Sigmoid colon (tissue), 6 donors: ENCODE measurements at regions not wholly inside any gene's neighbourhood (a gene's known extent, or its start where the extent isn't known, plus 50 kb on each side); places are given as distances from the start of the nearest gene placed in this dataset.
"Not testable (repeated sequence)": the region's sequence is repeated elsewhere in the genome, so short reads cannot be mapped to it uniquely, and the experiment has no call there.

Experiments used
- DNase-seq: peaks from one replicate; pipeline ENCODE4 v3.0.0-alpha.2; 2019
- H3K27ac ChIP-seq, 4 donors: fragments of 200-600 bp; sonication (generic); one replicate each; pipeline ENCODE4 v1.5.1; 2016 to 2019; ENCODE audit warnings: mild to moderate bottlenecking in 1 of 4
- H3K27me3 ChIP-seq, 3 donors: fragments of 200-600 bp; sonication (generic); one replicate each; pipeline ENCODE4 v1.5.1; 2019; ENCODE audit warnings: mild to moderate bottlenecking in 1 of 3
- H3K36me3 ChIP-seq, 4 donors: fragments of 200-600 bp; sonication (generic); one replicate each; pipeline ENCODE4 v1.5.1; 2016 to 2019
- H3K4me1 ChIP-seq, 4 donors: fragments of 200-600 bp; sonication (generic); one replicate each; pipeline ENCODE4 v1.5.1; 2017 to 2019
- H3K4me3 ChIP-seq, 4 donors: fragments of 200-600 bp; sonication (generic); one replicate each; pipeline ENCODE4 v1.5.1; 2017 to 2019; ENCODE audit warnings: mild to moderate bottlenecking in 2 of 4, moderate library complexity in 1 of 4
- H3K9me3 ChIP-seq, 4 donors: fragments of 200-600 bp in 3 of 4; sonication (generic) in 3 of 4; one replicate each; pipeline versions ENCODE4 v1.5.1 to v1.6.1; 2013 to 2019
- CTCF ChIP-seq, 4 experiments: fragments of 450-650 bp in 3 of 4; fragments of 200-600 bp in 1 of 4; IDR thresholded peaks; one replicate each; pipeline ENCODE4 v1.5.1; 2016 to 2019; ENCODE audit warnings: antibody characterized with exemption in 4 of 4, mild to moderate bottlenecking in 3 of 4, moderate library complexity in 2 of 4
- EP300 ChIP-seq, 4 donors: sonication (generic); formaldehyde crosslinking; IDR thresholded peaks; one replicate each; pipeline ENCODE4 v1.6.1; 2017; ENCODE audit warnings: antibody characterized with exemption in 4 of 4
- POLR2A ChIP-seq, 2 donors: fragments of 450-650 bp; IDR thresholded peaks; one replicate each; pipeline ENCODE4 v1.6.1; 2016; ENCODE audit warnings: antibody characterized with exemption in 2 of 2, mild to moderate bottlenecking in 2 of 2, moderate library complexity in 2 of 2
- POLR2AphosphoS5 ChIP-seq, 4 donors: sonication (generic); formaldehyde crosslinking; IDR thresholded peaks; one replicate each; pipeline ENCODE4 v1.6.1; 2017; ENCODE audit warnings: antibody characterized with exemption in 4 of 4
- WGBS, 2 donors: extraction: QIAGEN DNeasy Blood & Tissue Kit; methylation state at CpG; one replicate each; pipeline ENCODE4 v1.1.7; 2013; 5-methylcytosine and 5-hydroxymethylcytosine counted together
- intact Hi-C: fragments of 100-400 bp; cut with DNase I; formaldehyde crosslinking; loops from one replicate; pipeline ENCODE4 v1.15.1; 2023
- donor health status: healthy with polysubstance abuse.
- donor health status: healthy.

DNA sequence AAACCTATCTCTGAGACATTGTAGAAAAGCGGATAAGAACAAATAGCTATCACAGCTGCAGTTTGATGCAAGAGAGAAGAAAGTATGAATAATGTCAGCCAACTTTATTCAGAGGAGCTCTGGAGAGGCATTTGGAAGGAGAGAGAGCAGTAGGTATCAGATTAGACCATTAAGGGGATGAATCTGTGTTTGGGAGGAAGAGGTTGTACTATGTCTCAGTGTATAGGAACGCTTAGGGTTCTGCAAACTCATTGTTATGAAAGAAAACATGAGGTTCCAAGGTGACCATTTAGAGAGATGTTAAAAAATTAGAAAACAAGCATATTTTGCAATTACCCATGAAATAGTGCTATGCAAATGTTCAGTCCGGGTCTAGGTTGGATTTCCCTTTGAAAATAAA is 207.5 kb upstream of the GNAI1 start:
- 80 to 83% methylated on average over 3 of the region's 3 CpGs for WGBS, 2 donors
- no peak for TF ChIP-seq POLR2A (IDR thresholded peaks at IDR 0.05)
- no peak for TF ChIP-seq POLR2AphosphoS5 (IDR thresholded peaks at IDR 0.05)
- no peak for TF ChIP-seq CTCF (IDR thresholded peaks at IDR 0.05)
- no peak for TF ChIP-seq EP300 (IDR thresholded peaks at IDR 0.05)
- H3K27me3 ChIP-seq: no peaks in the 10 kb centered on the region
- H3K9me3 ChIP-seq: peaks cover 0 to 1% (median 0%) of the 10 kb centered on the region in 4 donors
- H3K4me1 ChIP-seq: no peaks in the 10 kb centered on the region
- DNase-seq: no peak
- H3K27ac ChIP-seq: no peak overlapping the region
- intact Hi-C loops: no loop called here
- H3K36me3 ChIP-seq: no peaks in the 10 kb centered on the region
- no peak overlapping the region for H3K4me3 ChIP-seq

DNA sequence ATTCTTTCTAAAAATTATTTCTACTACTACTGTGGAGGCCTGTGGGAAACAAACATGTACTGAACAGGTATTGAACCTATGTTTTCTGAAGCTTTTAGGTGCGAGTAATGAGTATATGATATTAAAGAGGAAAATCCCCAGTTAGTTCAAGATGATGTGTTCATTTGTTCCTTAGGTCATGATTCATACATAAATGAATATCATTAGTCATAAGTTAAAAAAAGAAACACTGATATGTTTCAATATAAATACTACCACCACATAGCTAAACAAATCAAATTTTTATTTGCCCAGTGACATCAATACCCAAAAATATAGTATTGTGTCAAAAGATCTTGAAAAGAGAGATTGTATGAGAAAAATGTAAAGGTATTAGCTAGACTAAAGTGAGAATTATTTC is 210.7 kb upstream of the GNAI1 start:
- Histone ChIP-seq H3K27ac (no peak overlapping the region), H3K27me3 (no peaks in the 10 kb centered on the region), H3K36me3 (no peaks in the 10 kb centered on the region), H3K4me1 (no peaks in the 10 kb centered on the region), H3K9me3 (peaks cover 0 to 1% (median 0%) of the 10 kb centered on the region in 4 donors), H3K4me3 (no peak overlapping the region)
- WGBS, 2 donors: 86 to 89% methylated on average over 1 of the region's 1 CpG
- no peak for DNase-seq
- TF ChIP-seq EP300 (IDR thresholded peaks at IDR 0.05) (no peak), CTCF (IDR thresholded peaks at IDR 0.05) (no peak), POLR2AphosphoS5 (IDR thresholded peaks at IDR 0.05) (no peak), POLR2A (IDR thresholded peaks at IDR 0.05) (no peak)
- intact Hi-C loops: no loop called here

- DNase-seq: no peak
- Histone ChIP-seq H3K36me3 (no peaks in the 10 kb centered on the region), H3K27me3 (no peaks in the 10 kb centered on the region), H3K4me3 (no peak overlapping the region), H3K9me3 (no peaks in the 10 kb centered on the region), H3K4me1 (no peaks in the 10 kb centered on the region), H3K27ac (no peak overlapping the region)
- intact Hi-C loops: no loop called here
- WGBS, 2 donors: 95 to 97% methylated on average over 5 of the region's 5 CpGs
- TF ChIP-seq EP300 (IDR thresholded peaks at IDR 0.05) (no peak), POLR2A (IDR thresholded peaks at IDR 0.05) (no peak), CTCF (IDR thresholded peaks at IDR 0.05) (no peak), POLR2AphosphoS5 (IDR thresholded peaks at IDR 0.05) (no peak)
Measured at GRCh38 chr7:79922894-79923293, 211.7 kb upstream of the GNAI1 start.

DNA sequence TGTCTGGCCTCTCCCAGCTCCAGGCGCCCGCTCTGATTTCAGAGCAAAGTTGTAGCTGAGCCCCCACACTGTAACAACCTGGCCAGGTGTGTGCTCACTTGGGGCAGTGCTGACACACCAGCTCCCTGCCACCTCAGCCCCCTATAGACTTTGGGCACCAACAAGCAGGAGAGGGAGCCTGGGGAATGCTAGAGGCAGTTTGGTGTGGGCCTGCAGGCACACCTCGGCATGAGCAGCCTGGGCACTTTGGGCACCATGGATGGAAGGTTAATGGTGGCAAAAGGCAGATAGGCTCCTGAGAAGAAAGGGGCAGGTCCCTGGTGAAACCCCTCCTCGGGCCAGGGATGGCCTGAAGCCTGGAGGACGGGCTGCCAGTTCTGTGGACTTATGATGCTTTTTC is 212.7 kb upstream of the GNAI1 start:
- DNase-seq: no peak
- Histone ChIP-seq H3K27me3 (no peaks in the 10 kb centered on the region), H3K4me1 (no peaks in the 10 kb centered on the region), H3K27ac (no peak overlapping the region), H3K36me3 (no peaks in the 10 kb centered on the region), H3K9me3 (no peaks in the 10 kb centered on the region), H3K4me3 (no peak overlapping the region)
- WGBS, 2 donors: 68 to 84% methylated on average over 5 of the region's 5 CpGs
- TF ChIP-seq POLR2AphosphoS5 (IDR thresholded peaks at IDR 0.05) (no peak), POLR2A (IDR thresholded peaks at IDR 0.05) (no peak), EP300 (IDR thresholded peaks at IDR 0.05) (no peak), CTCF (IDR thresholded peaks at IDR 0.05) (no peak)
- intact Hi-C loops: no loop called here

DNA sequence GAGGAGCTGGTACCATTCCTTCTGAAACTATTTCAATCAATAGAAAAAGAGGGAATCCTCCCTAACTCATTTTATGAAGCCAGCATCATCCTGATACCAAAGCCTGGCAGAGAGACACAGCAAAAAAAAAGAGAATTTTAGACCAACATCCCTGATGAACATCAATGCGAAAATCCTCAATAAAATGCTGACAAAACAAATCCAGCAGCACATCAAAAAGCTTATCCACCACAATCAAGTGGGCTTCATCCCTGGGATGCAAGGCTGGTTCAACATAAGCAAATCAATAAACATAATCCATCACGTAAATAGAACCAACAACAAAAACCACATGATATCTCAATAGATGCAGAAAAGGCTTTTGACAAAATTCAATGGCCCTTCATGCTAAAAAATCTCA is 216.0 kb upstream of the GNAI1 start:
- H3K9me3 ChIP-seq, H3K4me1 ChIP-seq, H3K27me3 ChIP-seq, DNase-seq, H3K4me3 ChIP-seq, H3K36me3 ChIP-seq, intact Hi-C loops, H3K27ac ChIP-seq: not testable (repeated sequence)
- WGBS, 2 donors: 88 to 91% methylated on average over 2 of the region's 2 CpGs

DNA sequence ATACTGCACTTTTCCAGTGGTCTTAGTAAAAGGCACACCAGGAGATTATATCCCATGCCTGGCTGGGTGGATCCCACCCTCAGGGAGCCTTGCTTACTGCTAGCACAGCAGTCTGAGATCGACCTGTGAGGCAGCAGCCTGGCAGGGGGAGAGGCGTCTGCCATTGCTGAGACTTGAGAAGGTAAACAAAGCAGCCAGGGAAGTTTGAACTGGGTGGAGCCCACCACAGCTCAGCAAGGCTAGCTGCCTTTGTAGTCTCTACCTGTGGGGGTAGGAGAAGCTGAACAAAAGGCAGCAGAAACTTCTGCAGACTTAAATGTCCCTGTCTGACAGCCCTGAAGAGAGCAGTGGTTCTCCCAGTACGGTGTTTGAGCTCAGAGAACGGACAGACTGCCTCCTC is 219.3 kb upstream of the GNAI1 start:
- 62 to 73% methylated on average over 4 of the region's 4 CpGs for WGBS, 2 donors
- H3K4me1 ChIP-seq, H3K27me3 ChIP-seq, H3K27ac ChIP-seq, H3K9me3 ChIP-seq, H3K4me3 ChIP-seq, H3K36me3 ChIP-seq, DNase-seq, intact Hi-C loops: not testable (repeated sequence)
